Breast epithelium (tissue), 3 donors: ENCODE measurements at regions not wholly inside any gene's neighbourhood (a gene's known extent, or its start where the extent isn't known, plus 50 kb on each side); places are given as distances from the start of the nearest gene placed in this dataset.

ENCODE experiments used
- POLR2A ChIP-seq: fragments of 450-650 bp; IDR thresholded peaks from one replicate; pipeline ENCODE4 v1.6.1; 2016; ENCODE audit warnings: antibody characterized with exemption, mild to moderate bottlenecking, moderate library complexity
- TF ChIP-seq, protein P1 (sequence below), 3 donors: fragments of 450-650 bp; IDR thresholded peaks; one replicate each; pipeline ENCODE4 v1.5.1; 2016 to 2017; ENCODE audit warnings: antibody characterized with exemption in 3 of 3, mild to moderate bottlenecking in 3 of 3, moderate library complexity in 3 of 3

DNA sequence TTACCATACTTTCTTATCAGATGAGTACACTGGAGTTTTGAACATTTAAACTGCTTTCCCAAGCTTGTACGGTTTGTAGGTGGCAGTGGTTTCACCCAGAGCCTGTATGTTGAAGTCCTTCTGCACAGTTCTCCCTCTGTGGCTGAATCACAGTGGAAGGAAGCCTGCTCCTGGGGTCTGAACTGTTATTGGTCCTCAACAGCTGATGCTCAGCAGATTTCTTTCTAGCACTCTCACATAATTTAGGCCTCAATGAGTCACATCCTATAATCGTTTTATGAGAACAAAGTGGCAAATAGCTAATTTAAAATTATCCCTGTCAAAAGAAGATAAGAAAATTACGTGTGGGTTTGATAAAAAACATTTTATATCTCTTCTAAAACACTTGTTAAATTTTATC is 229.7 kb downstream of the TLE4 start:
- TF ChIP-seq, protein P1, sequence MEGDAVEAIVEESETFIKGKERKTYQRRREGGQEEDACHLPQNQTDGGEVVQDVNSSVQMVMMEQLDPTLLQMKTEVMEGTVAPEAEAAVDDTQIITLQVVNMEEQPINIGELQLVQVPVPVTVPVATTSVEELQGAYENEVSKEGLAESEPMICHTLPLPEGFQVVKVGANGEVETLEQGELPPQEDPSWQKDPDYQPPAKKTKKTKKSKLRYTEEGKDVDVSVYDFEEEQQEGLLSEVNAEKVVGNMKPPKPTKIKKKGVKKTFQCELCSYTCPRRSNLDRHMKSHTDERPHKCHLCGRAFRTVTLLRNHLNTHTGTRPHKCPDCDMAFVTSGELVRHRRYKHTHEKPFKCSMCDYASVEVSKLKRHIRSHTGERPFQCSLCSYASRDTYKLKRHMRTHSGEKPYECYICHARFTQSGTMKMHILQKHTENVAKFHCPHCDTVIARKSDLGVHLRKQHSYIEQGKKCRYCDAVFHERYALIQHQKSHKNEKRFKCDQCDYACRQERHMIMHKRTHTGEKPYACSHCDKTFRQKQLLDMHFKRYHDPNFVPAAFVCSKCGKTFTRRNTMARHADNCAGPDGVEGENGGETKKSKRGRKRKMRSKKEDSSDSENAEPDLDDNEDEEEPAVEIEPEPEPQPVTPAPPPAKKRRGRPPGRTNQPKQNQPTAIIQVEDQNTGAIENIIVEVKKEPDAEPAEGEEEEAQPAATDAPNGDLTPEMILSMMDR (IDR thresholded peaks at IDR 0.05) = no peak
- no peak for TF ChIP-seq POLR2A
